Activated gamma-delta T cell (primary cell): ENCODE measurements at regions not wholly inside any gene's neighbourhood (a gene's known extent, or its start where the extent isn't known, plus 50 kb on each side); places are given as distances from the start of the nearest gene placed in this dataset.

Experiments used
- DNase-seq: peaks from one replicate; lab custom pipeline; 2025; lab: John Stamatoyannopoulos, UW

DNA sequence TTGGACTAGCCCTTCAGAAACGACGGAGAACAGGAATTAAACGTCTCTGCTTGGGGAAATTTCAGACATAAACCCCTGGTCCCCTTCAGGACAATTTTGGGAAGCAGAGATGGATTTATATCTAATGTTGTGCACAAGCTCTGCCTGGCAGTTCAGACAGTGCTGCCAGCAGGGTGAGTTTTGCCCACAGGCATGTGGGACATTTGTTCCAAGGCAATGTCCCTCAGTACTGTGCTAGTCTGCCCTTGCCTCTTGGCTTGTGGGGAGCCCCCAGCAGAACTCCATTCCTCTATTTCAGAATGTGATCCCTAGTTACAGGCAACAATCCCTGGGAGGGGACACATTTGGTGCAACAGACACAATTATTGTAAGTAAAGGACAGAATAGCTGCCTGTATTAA lies 76.5 kb upstream of the GPR12 start:
- no peak for DNase-seq

DNA sequence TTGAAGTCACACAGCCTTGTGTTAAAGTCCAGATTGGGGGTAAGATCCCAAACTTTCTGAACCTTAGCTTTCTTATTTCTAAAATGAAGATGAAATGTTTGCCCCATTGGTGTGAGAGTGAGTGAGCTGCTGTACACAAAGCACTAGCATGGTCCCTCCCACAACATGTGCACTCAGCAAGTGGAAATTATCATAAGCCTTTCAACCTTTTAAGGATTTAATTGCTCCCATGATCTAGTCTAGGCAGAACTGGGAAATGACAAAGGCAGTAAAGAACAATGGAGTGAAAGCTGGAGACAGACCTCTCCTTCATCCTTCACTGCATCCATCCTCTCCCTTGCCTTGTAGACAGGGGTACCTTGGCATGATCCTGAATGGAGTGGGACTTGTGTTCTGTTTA lies 76.0 kb upstream of the GPR12 start:
- no peak for DNase-seq

DNA sequence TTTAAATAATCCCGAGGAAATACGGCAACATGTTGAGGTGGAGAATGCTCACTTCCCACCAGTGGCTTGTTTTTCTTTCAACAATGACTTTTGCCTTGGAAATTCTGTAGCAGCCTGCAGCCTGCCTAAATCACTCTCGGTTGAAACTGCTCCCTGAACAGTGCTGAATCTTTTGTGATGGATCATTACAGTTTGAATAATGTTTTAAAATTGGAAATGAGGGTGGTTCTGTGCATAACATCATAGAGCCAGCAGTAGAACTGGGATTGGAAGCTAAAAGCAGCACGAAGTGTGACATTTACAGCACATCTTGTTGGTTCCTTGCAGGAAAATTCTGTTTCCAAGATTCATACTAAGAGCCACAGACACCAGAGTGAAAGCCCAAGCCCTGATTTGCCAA lies 74.1 kb upstream of the GPR12 start:
- no peak for DNase-seq

- DNase-seq, result no peak
Measured at GRCh38 chr13:26831336-26831908, 70.8 kb upstream of the GPR12 start.

DNA sequence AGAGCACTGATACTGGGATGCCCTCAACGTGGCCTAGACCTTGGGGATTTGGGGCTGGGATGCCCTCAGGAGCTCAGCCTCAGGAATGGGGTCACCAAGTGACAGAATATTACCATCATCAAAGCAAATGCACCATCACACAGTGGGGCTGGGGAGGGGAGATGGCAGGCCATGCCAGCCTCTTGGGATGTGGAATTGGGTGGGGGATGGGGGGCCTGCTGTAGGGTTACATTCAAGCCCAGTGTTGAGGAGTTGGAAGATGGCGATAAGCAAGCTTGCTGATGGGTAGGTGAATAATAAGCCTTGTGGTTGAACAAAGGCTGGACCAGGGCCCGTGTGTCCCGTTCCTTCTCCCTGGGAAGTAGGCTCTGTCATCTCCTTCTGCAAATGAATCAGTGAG lies 69.1 kb upstream of the GPR12 start:
- no peak for DNase-seq

- DNase-seq, result no peak
Measured at GRCh38 chr13:26824581-26824980, 64.0 kb upstream of the GPR12 start.

- DNase-seq, result no peak
Measured at GRCh38 chr13:26822146-26822545, 61.6 kb upstream of the GPR12 start.

- no peak for DNase-seq
Measured at GRCh38 chr13:26821672-26822071, 61.1 kb upstream of the GPR12 start.

DNA sequence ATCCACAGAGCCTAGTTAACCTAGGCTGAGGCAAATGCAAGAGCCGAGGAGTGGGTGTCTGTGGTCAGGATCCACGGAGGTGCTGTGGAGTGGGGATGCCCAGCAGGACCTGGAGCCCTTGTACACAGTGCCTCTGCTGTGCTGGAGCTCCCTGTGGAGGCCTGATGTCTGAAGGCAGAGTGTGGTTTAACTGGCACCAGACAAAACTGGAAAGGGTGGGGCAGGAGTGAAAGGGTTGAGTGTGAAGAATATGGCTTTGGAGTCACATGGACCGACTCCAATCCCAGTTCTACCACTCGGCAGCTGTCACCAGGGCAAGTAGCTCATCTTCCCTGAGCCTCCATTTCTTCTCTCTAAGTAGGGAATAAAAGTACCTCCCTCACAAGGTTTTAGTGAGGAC lies 60.3 kb upstream of the GPR12 start:
- DNase-seq, result no peak

- DNase-seq, result no peak
Measured at GRCh38 chr13:26819046-26819445, 58.5 kb upstream of the GPR12 start.

DNA sequence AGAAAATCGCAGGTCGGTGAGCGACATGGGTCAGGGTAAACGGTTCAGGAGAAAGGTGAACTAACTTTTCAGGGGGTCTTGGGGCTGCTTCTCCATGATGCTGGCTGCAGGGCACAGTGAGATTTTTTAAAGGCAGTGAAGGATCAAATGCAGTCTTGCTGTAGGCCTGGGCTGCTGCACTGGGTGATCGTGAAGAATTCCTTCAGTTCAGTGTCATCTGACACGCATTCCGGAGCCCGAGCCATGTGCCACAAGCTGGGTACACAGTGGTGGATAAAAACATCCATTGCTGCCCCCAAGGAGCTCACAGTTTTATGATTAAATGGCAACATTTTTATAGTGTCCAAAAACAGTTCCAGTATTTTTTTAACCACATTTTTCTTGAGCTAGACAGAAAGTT lies 56.3 kb upstream of the GPR12 start:
- DNase-seq, result no peak

GRCh38 chr13:26813980-26814348 lies 53.4 kb upstream of the GPR12 start:
- no peak for DNase-seq

GRCh38 chr13:26813321-26813979 lies 52.9 kb upstream of the GPR12 start:
- no peak for DNase-seq

DNA sequence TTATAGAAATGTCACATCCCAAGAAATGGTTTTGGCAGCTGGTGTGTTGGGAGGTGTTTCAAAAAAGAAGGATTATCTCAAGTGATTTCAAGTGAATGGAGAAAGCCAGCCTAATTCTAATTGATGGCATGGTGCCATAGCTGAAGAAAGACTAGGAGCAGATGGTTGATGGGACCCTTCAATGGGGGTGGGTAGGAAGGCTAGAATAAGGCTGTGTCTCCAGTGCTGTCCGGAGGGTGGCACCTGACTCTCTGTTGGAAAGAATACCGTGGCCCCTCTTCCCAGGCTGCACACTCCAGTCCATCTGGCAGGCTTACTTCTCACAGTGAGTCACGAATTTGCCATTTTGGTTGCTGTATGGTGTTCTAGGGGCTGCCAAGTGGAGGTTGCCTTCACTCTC lies 51.0 kb upstream of the GPR12 start:
- DNase-seq, result no peak
